Putamen (tissue), 1 donor: ENCODE measurements at regions not wholly inside any gene's neighbourhood (a gene's known extent, or its start where the extent isn't known, plus 50 kb on each side); places are given as distances from the start of the nearest gene placed in this dataset.
"Not testable (repeated sequence)": the region's sequence is repeated elsewhere in the genome, so short reads cannot be mapped to it uniquely, and the experiment has no call there.

Experiments used
- DNase-seq: peaks from one replicate; pipeline ENCODE4 v3.0.0-alpha.2; 2016; ENCODE audit warnings: low spot score

- no peak for DNase-seq
These were observed 119.3 kb upstream of the ZBTB40 start for GRCh38 chr1:22332424-22332717.

GRCh38 chr1:22332795-22333499, 118.7 kb upstream of the ZBTB40 start:
- no peak for DNase-seq

- no peak for DNase-seq
These were observed 118.0 kb upstream of the ZBTB40 start for GRCh38 chr1:22333516-22334121.

- DNase-seq: no peak
These were observed 116.6 kb upstream of the ZBTB40 start for GRCh38 chr1:22334860-22335550.

GRCh38 chr1:22336274-22336673, 115.4 kb upstream of the ZBTB40 start:
- DNase-seq: not testable (repeated sequence)

GRCh38 chr1:22336696-22337545, 114.7 kb upstream of the ZBTB40 start:
- not testable (repeated sequence) for DNase-seq

GRCh38 chr1:22338071-22338765, 113.4 kb upstream of the ZBTB40 start:
- no peak for DNase-seq

- no peak for DNase-seq
These were observed 112.4 kb upstream of the ZBTB40 start for GRCh38 chr1:22339237-22339636.

- DNase-seq: no peak
These were observed 111.6 kb upstream of the ZBTB40 start for GRCh38 chr1:22340066-22340465.

GRCh38 chr1:22340873-22341272, 110.8 kb upstream of the ZBTB40 start:
- DNase-seq: no peak

GRCh38 chr1:22341791-22342605, 109.7 kb upstream of the ZBTB40 start:
- no peak for DNase-seq

- DNase-seq: no peak
These were observed 108.9 kb upstream of the ZBTB40 start for GRCh38 chr1:22342734-22343191.

- DNase-seq: no peak
These were observed 108.0 kb upstream of the ZBTB40 start for GRCh38 chr1:22343456-22344328.

GRCh38 chr1:22344329-22344630, 107.4 kb upstream of the ZBTB40 start:
- DNase-seq: no peak

GRCh38 chr1:22344851-22345560, 106.6 kb upstream of the ZBTB40 start:
- DNase-seq: no peak

- DNase-seq: no peak
These were observed 103.5 kb upstream of the ZBTB40 start for GRCh38 chr1:22347854-22348760.

GRCh38 chr1:22349362-22350043, 102.1 kb upstream of the ZBTB40 start:
- no peak for DNase-seq
